BLaER1 treated with 17β-estradiol and CSF1 and Interleukin-3, amounts not matched to agents 10 nM and 100 nM (cell line): ENCODE measurements at regions not wholly inside any gene's neighbourhood (a gene's known extent, or its start where the extent isn't known, plus 50 kb on each side); places are given as distances from the start of the nearest gene placed in this dataset.

ENCODE experiments used
- H3K27ac ChIP-seq, 11 experiments: shearing (Covaris generic); formaldehyde crosslinking; 2 replicates each; pipeline ENCODE4 v1.8.1; 2022
- H3K27me3 ChIP-seq, 11 experiments: shearing (Covaris generic); formaldehyde crosslinking; 2 replicates each; pipeline ENCODE4 v1.8.1; 2022
- H3K36me3 ChIP-seq, 11 experiments: shearing (Covaris generic); formaldehyde crosslinking; 2 replicates each; pipeline ENCODE4 v1.8.1; 2022
- H3K4me1 ChIP-seq, 10 experiments: shearing (Covaris generic); formaldehyde crosslinking; 2 replicates each; pipeline ENCODE4 v1.8.1; 2022
- H3K4me2 ChIP-seq, 11 experiments: shearing (Covaris generic); formaldehyde crosslinking; 2 replicates each; pipeline ENCODE4 v1.8.1; 2022
- H3K4me3 ChIP-seq, 10 experiments: shearing (Covaris generic); formaldehyde crosslinking; 2 replicates each; pipeline ENCODE4 v1.8.1; 2022
- H3K9ac ChIP-seq, 11 experiments: shearing (Covaris generic); formaldehyde crosslinking; 2 replicates each; pipeline ENCODE4 v1.8.1; 2022
- H3K9me3 ChIP-seq, 11 experiments: shearing (Covaris generic); formaldehyde crosslinking; replicated peaks in 1 of 11; 2 replicates each; pipeline ENCODE4 v1.8.1; 2022
- H4K20me1 ChIP-seq, 11 experiments: shearing (Covaris generic); formaldehyde crosslinking; 2 replicates each; pipeline ENCODE4 v1.8.1; 2022
- Cebpa-rat ChIP-seq, 11 experiments: shearing (Covaris generic); IDR thresholded peaks; 2 replicates each; pipeline ENCODE4 v1.8.1; 2022

GRCh38 chr3:178275793-178276192, 260.4 kb upstream of the KCNMB2 start:
- Histone ChIP-seq H3K27ac (no peak overlapping the region), H3K4me3 (no peak overlapping the region), H3K4me1 (no peaks in the 10 kb centered on the region), H3K36me3 (peaks cover 0 to 6% (median 0%) of the 10 kb centered on the region in 11 experiments; a peak in 1 of 22 replicates), H3K9ac (no peak overlapping the region), H3K9me3 (peaks cover 33 to 48% (median 40%) of the 10 kb centered on the region in 11 experiments), H4K20me1 (no peaks in the 10 kb centered on the region), H3K4me2 (no peak overlapping the region), H3K27me3 (no peaks in the 10 kb centered on the region)
- TF ChIP-seq Cebpa-rat (IDR thresholded peaks at IDR 0.05), result no peak

- Histone ChIP-seq H3K4me2 (no peak overlapping the region), H3K36me3 (peaks cover 0 to 6% (median 0%) of the 10 kb centered on the region in 11 experiments; a peak in 1 of 22 replicates), H4K20me1 (no peaks in the 10 kb centered on the region), H3K27ac (no peak overlapping the region), H3K4me3 (no peak overlapping the region), H3K27me3 (no peaks in the 10 kb centered on the region), H3K4me1 (no peaks in the 10 kb centered on the region), H3K9ac (no peak overlapping the region), H3K9me3 (peaks cover 33 to 61% (median 45%) of the 10 kb centered on the region in 11 experiments)
- no peak for TF ChIP-seq Cebpa-rat (IDR thresholded peaks at IDR 0.05)
These were observed 258.6 kb upstream of the KCNMB2 start for GRCh38 chr3:178277605-178278004.

GRCh38 chr3:178283561-178283960, 252.7 kb upstream of the KCNMB2 start:
- Histone ChIP-seq H3K27ac (no peak overlapping the region), H3K4me1 (no peaks in the 10 kb centered on the region), H3K9me3 (peaks cover 29 to 67% (median 56%) of the 10 kb centered on the region in 11 experiments), H3K4me3 (no peak overlapping the region), H3K9ac (no peak overlapping the region), H4K20me1 (no peaks in the 10 kb centered on the region), H3K36me3 (peaks cover 0 to 5% (median 0%) of the 10 kb centered on the region in 11 experiments; a peak in 1 of 22 replicates), H3K4me2 (no peak overlapping the region), H3K27me3 (no peaks in the 10 kb centered on the region)
- TF ChIP-seq Cebpa-rat (IDR thresholded peaks at IDR 0.05), result no peak

GRCh38 chr3:178284181-178284580, 252.1 kb upstream of the KCNMB2 start:
- no peaks in the 10 kb centered on the region for H3K4me1 ChIP-seq
- TF ChIP-seq Cebpa-rat (IDR thresholded peaks at IDR 0.05), result no peak
- H3K27ac ChIP-seq, result no peak overlapping the region
- no peak overlapping the region for H3K9ac ChIP-seq
- no peaks in the 10 kb centered on the region for H3K36me3 ChIP-seq
- no peaks in the 10 kb centered on the region for H4K20me1 ChIP-seq
- H3K4me3 ChIP-seq, result no peak overlapping the region
- no peak overlapping the region for H3K4me2 ChIP-seq
- peaks cover 26 to 61% (median 51%) of the 10 kb centered on the region in 11 experiments for H3K9me3 ChIP-seq
- no peaks in the 10 kb centered on the region for H3K27me3 ChIP-seq

GRCh38 chr3:178288074-178288473, 248.2 kb upstream of the KCNMB2 start:
- Histone ChIP-seq H3K4me3 (no peak overlapping the region), H4K20me1 (no peaks in the 10 kb centered on the region), H3K4me1 (no peaks in the 10 kb centered on the region), H3K9ac (no peak overlapping the region), H3K9me3 (peaks cover 12 to 37% (median 26%) of the 10 kb centered on the region in 11 experiments; a peak in 20 of 22 replicates), H3K4me2 (no peak overlapping the region), H3K27me3 (no peaks in the 10 kb centered on the region), H3K36me3 (no peaks in the 10 kb centered on the region), H3K27ac (no peak overlapping the region)
- no peak for TF ChIP-seq Cebpa-rat (IDR thresholded peaks at IDR 0.05)

GRCh38 chr3:178289544-178290160, 246.6 kb upstream of the KCNMB2 start:
- Histone ChIP-seq H3K4me2 (no peak overlapping the region), H3K4me3 (no peak overlapping the region), H3K4me1 (no peaks in the 10 kb centered on the region), H4K20me1 (no peaks in the 10 kb centered on the region), H3K36me3 (no peaks in the 10 kb centered on the region), H3K9me3 (peaks cover 12 to 35% (median 27%) of the 10 kb centered on the region in 11 experiments; a peak in 20 of 22 replicates), H3K27me3 (no peaks in the 10 kb centered on the region), H3K9ac (no peak overlapping the region), H3K27ac (no peak overlapping the region)
- TF ChIP-seq Cebpa-rat (IDR thresholded peaks at IDR 0.05), result no peak

GRCh38 chr3:178291574-178292370, 244.5 kb upstream of the KCNMB2 start:
- no peaks in the 10 kb centered on the region for H3K36me3 ChIP-seq
- H3K4me1 ChIP-seq, result no peaks in the 10 kb centered on the region
- peaks cover 12 to 27% (median 21%) of the 10 kb centered on the region in 11 experiments; a peak in 20 of 22 replicates for H3K9me3 ChIP-seq
- no peaks in the 10 kb centered on the region for H4K20me1 ChIP-seq
- no peak overlapping the region for H3K4me2 ChIP-seq
- no peak overlapping the region for H3K4me3 ChIP-seq
- H3K27me3 ChIP-seq, result no peaks in the 10 kb centered on the region
- no peak overlapping the region for H3K9ac ChIP-seq
- no peak overlapping the region for H3K27ac ChIP-seq
- no peak for TF ChIP-seq Cebpa-rat (IDR thresholded peaks at IDR 0.05)

GRCh38 chr3:178295292-178295912, 240.8 kb upstream of the KCNMB2 start:
- Histone ChIP-seq H3K4me1 (no peaks in the 10 kb centered on the region), H3K36me3 (no peaks in the 10 kb centered on the region), H3K27ac (no peak overlapping the region), H3K4me2 (no peak overlapping the region), H4K20me1 (no peaks in the 10 kb centered on the region), H3K27me3 (no peaks in the 10 kb centered on the region), H3K9me3 (peaks cover 0 to 4% (median 0%) of the 10 kb centered on the region in 11 experiments; a peak in 2 of 22 replicates), H3K4me3 (no peak overlapping the region), H3K9ac (no peak overlapping the region)
- TF ChIP-seq Cebpa-rat (IDR thresholded peaks at IDR 0.05), result no peak

- Histone ChIP-seq H4K20me1 (no peaks in the 10 kb centered on the region), H3K36me3 (no peaks in the 10 kb centered on the region), H3K4me3 (no peak overlapping the region), H3K27ac (no peak overlapping the region), H3K9me3 (peaks cover 0 to 4% (median 0%) of the 10 kb centered on the region in 11 experiments; a peak in 2 of 22 replicates), H3K4me2 (no peak overlapping the region), H3K9ac (no peak overlapping the region), H3K4me1 (no peaks in the 10 kb centered on the region), H3K27me3 (no peaks in the 10 kb centered on the region)
- no peak for TF ChIP-seq Cebpa-rat (IDR thresholded peaks at IDR 0.05)
These were observed 239.0 kb upstream of the KCNMB2 start for GRCh38 chr3:178297199-178297598.
